Upper lobe of left lung (tissue), 6 donors: ENCODE measurements at regions not wholly inside any gene's neighbourhood (a gene's known extent, or its start where the extent isn't known, plus 50 kb on each side); places are given as distances from the start of the nearest gene placed in this dataset.

Experiments
- ATAC-seq, 2 donors: fragments of 200-7000 bp; cut with Tn5 transposase; one replicate each; pipeline ENCODE4 v1.9.1; 2022; ENCODE audit warnings: mild to moderate bottlenecking in 2 of 2, moderate library complexity in 2 of 2; ENCODE audit not compliant: low FRiP score in 2 of 2
- DNase-seq, 2 donors: peaks; one replicate each; pipeline ENCODE4 v3.0.0-alpha.2; 2019 to 2020
- H3K27ac ChIP-seq, 4 donors: fragments of 200-600 bp; sonication (generic); one replicate each; pipeline ENCODE4 v1.5.1; 2016 to 2019
- H3K27me3 ChIP-seq, 4 donors: fragments of 200-600 bp; sonication (generic); one replicate each; pipeline ENCODE4 v1.5.1; 2017 to 2019
- H3K36me3 ChIP-seq, 4 donors: fragments of 200-600 bp; sonication (generic); one replicate each; pipeline ENCODE4 v1.5.1; 2016 to 2019
- H3K4me1 ChIP-seq, 4 donors: fragments of 200-600 bp; sonication (generic); one replicate each; pipeline ENCODE4 v1.5.1; 2018 to 2019
- H3K4me3 ChIP-seq, 4 donors: fragments of 200-600 bp; sonication (generic); one replicate each; pipeline ENCODE4 v1.5.1; 2017 to 2019; ENCODE audit warnings: mild to moderate bottlenecking in 2 of 4, moderate library complexity in 1 of 4
- H3K9me3 ChIP-seq, 4 donors: fragments of 200-600 bp; sonication (generic); one replicate each; pipeline ENCODE4 v1.5.1; 2018 to 2019
- CTCF ChIP-seq, 6 experiments: fragments of 450-650 bp in 4 of 6; fragments of 200-600 bp in 2 of 6; sonication (generic) in 2 of 6; IDR thresholded peaks; one replicate each; pipeline ENCODE4 v1.5.1; 2016 to 2019; ENCODE audit warnings: antibody characterized with exemption in 6 of 6
- EP300 ChIP-seq, 4 donors: sonication (generic); formaldehyde crosslinking; IDR thresholded peaks; one replicate each; pipeline ENCODE4 v1.5.1; 2017; ENCODE audit warnings: antibody characterized with exemption in 4 of 4, control low read depth in 2 of 4
- POLR2A ChIP-seq, 4 donors: fragments of 450-650 bp; IDR thresholded peaks; one replicate each; pipeline ENCODE4 v1.5.1; 2016 to 2017; ENCODE audit warnings: antibody characterized with exemption in 4 of 4, mild to moderate bottlenecking in 2 of 4
- POLR2AphosphoS5 ChIP-seq, 2 donors: sonication (generic); formaldehyde crosslinking; IDR thresholded peaks; one replicate each; pipeline ENCODE4 v1.5.1; 2017; ENCODE audit warnings: antibody characterized with exemption in 2 of 2
- WGBS, 2 donors: methylation state at CpG; one replicate each; pipeline ENCODE4 v1.1.5; 2017 to 2018; 5-methylcytosine and 5-hydroxymethylcytosine counted together
- donor health status: DM: no; HTN: no; CAD: no; lungs with moderate emphysema.
- donor health status: DM: no; HTN: yes; CAD: no; lungs with severe emphysema.

- ATAC-seq (no peak), DNase-seq (peak in 1 of 2 donors; percentile 30)
- TF ChIP-seq CTCF (IDR thresholded peaks at IDR 0.05) (no peak), EP300 (IDR thresholded peaks at IDR 0.05) (no peak), POLR2AphosphoS5 (IDR thresholded peaks at IDR 0.05) (no peak), POLR2A (IDR thresholded peaks at IDR 0.05) (no peak)
- no peaks in the 10 kb centered on the region for H3K4me1 ChIP-seq
- H3K27me3 ChIP-seq, result no peaks in the 10 kb centered on the region
- H3K36me3 ChIP-seq, result no peaks in the 10 kb centered on the region
- no peak overlapping the region for H3K4me3 ChIP-seq
- no peak overlapping the region for H3K27ac ChIP-seq
- no peaks in the 10 kb centered on the region for H3K9me3 ChIP-seq
- WGBS, 2 donors, result 10% methylated on average over 2 of the region's 2 CpGs
These were observed 101.1 kb upstream of the ABCB5 start for GRCh38 chr7:20514364-20514763.

DNA sequence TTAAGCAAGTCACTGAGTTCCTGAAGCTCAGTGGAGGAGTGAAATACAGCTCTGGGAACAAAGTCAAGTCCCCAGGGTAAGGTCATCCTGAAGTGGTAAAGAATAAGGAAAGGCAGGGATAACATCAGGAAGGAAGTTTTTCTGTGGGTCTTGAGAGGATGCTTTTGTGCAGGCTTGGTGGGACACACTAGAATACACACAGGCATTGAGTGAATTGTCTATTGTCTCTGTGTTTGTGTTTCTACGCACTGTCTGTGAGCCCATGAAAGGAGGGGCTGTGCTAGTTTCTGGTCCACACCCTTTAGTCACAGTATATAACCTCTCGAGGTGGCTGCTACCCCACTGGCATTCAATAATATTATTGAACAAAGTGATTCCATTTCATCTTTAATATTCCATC is 95.8 kb upstream of the ABCB5 start:
- DNase-seq (no peak), ATAC-seq (no peak)
- Histone ChIP-seq H3K9me3 (no peaks in the 10 kb centered on the region), H3K27ac (no peak overlapping the region), H3K36me3 (no peaks in the 10 kb centered on the region), H3K4me3 (no peak overlapping the region), H3K4me1 (no peaks in the 10 kb centered on the region), H3K27me3 (no peaks in the 10 kb centered on the region)
- 43 to 53% methylated on average over 2 of the region's 2 CpGs for WGBS, 2 donors
- TF ChIP-seq POLR2AphosphoS5 (IDR thresholded peaks at IDR 0.05), result no peak
- no peak for TF ChIP-seq POLR2A (IDR thresholded peaks at IDR 0.05)
- no peak for TF ChIP-seq CTCF (IDR thresholded peaks at IDR 0.05)
- TF ChIP-seq EP300 (IDR thresholded peaks at IDR 0.05), result no peak

- H3K27me3 ChIP-seq, result no peaks in the 10 kb centered on the region
- H3K4me3 ChIP-seq, result no peak overlapping the region
- H3K27ac ChIP-seq, result no peak overlapping the region
- DNase-seq (no peak), ATAC-seq (no peak)
- no peaks in the 10 kb centered on the region for H3K9me3 ChIP-seq
- 90 to 93% methylated on average over 4 of the region's 4 CpGs for WGBS, 2 donors
- H3K4me1 ChIP-seq, result no peaks in the 10 kb centered on the region
- TF ChIP-seq POLR2AphosphoS5 (IDR thresholded peaks at IDR 0.05) (no peak), EP300 (IDR thresholded peaks at IDR 0.05) (no peak), POLR2A (IDR thresholded peaks at IDR 0.05) (no peak), CTCF (IDR thresholded peaks at IDR 0.05) (no peak)
- no peaks in the 10 kb centered on the region for H3K36me3 ChIP-seq
These were observed 94.9 kb upstream of the ABCB5 start for GRCh38 chr7:20520530-20520929.

DNA sequence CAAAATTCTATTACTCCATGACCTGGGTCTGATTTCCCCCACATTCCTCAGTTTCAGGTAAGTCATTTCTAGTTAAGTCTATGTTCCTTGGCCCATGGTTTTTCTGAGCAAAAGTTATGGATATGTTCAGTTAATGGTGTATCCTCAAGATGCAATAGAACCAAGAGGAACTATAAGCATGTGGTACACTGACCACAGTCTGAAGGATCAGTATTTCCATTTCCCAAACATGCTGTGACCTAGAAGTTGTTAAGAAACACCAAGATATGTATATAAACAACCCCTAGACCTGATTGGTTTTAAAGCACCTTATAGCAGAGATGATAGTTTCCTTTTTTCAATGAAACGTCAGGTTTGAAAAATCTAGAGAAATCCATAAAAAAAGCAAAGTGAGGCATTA is 94.2 kb upstream of the ABCB5 start:
- DNase-seq, result no peak

DNA sequence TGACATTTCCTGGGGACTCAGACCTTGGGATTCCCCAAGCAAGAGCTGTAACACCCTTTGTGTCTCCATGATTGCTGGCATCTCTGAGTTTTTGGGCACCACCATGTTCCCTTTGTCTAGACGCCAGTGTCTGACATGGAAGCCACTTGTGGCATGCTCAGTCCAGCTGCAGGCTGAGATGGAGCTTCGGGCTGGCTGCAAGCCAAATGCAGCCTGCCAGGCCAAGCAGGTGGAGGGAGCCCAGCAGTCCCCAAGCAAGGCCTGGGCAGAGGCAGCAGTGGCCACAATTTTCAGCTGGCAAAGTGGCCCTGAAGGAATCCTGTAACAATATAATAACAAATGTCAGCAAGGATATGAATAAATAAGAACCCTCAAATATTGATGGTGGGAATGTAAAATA is 86.2 kb upstream of the ABCB5 start:
- Histone ChIP-seq H3K4me3 (no peak overlapping the region), H3K4me1 (no peaks in the 10 kb centered on the region), H3K27me3 (no peaks in the 10 kb centered on the region), H3K36me3 (no peaks in the 10 kb centered on the region), H3K27ac (no peak overlapping the region), H3K9me3 (peaks cover 0 to 4% (median 0%) of the 10 kb centered on the region in 4 donors)
- DNase-seq (peak in 1 of 2 donors; percentile 16), ATAC-seq (no peak)
- TF ChIP-seq EP300 (IDR thresholded peaks at IDR 0.05), result no peak
- no peak for TF ChIP-seq POLR2A (IDR thresholded peaks at IDR 0.05)
- TF ChIP-seq POLR2AphosphoS5 (IDR thresholded peaks at IDR 0.05), result no peak
- TF ChIP-seq CTCF (IDR thresholded peaks at IDR 0.05), result no peak
- WGBS, 2 donors, result 82 to 94% methylated on average over 1 to 2 of the region's 2 CpGs

More for the DNA sequence above, 94.2 kb upstream of the ABCB5 start:
- ATAC-seq, result peak in 1 of 2 donors; percentile 26
- no peaks in the 10 kb centered on the region for H3K36me3 ChIP-seq
- H3K4me1 ChIP-seq, result no peaks in the 10 kb centered on the region
- H3K9me3 ChIP-seq, result no peaks in the 10 kb centered on the region
- TF ChIP-seq EP300 (IDR thresholded peaks at IDR 0.05) (peak in 1 of 4 donors; percentile 30), POLR2AphosphoS5 (IDR thresholded peaks at IDR 0.05) (no peak)
- WGBS, 2 donors, result 85 to 90% methylated on average over 1 of the region's 1 CpG
- no peaks in the 10 kb centered on the region for H3K27me3 ChIP-seq
- no peak overlapping the region for H3K4me3 ChIP-seq
- H3K27ac ChIP-seq, result no peak overlapping the region
